ENCODE measurements at regions not wholly inside any gene's neighbourhood (a gene's known extent, or its start where the extent isn't known, plus 50 kb on each side); places are given as distances from the start of the nearest gene placed in this dataset.

GRCh38 chr7:26489391-26489790, 197.7 kb downstream of the SNX10 start:
- no peaks in the 10 kb centered on the region for H3K9me3 ChIP-seq
- H3K36me3 ChIP-seq: no peaks in the 10 kb centered on the region
- intact Hi-C loops (cut with DNase I; ENCODE audit: low total_unique reads): no loop called here
- no peak for TF ChIP-seq CTCF (IDR thresholded peaks at IDR 0.05 in 8 of 11, conservative IDR thresholded peaks at IDR 0.05 in 3 of 11)
- no peak for TF ChIP-seq POLR2AphosphoS5 (IDR thresholded peaks at IDR 0.05)
- no peak for TF ChIP-seq POLR2A (IDR thresholded peaks at IDR 0.05)
- H3K4me3 ChIP-seq: no peak overlapping the region
- 77 to 97% (median 91%) methylated on average over 1 of the region's 1 CpG for WGBS, 5 donors
- H3K27ac ChIP-seq: no peak overlapping the region
- DNase-seq: no peak
- no peaks in the 10 kb centered on the region for H3K4me1 ChIP-seq
- H3K27me3 ChIP-seq (replicated peaks in 1 of 7): no peaks in the 10 kb centered on the region

GRCh38 chr7:26489906-26490639, 198.4 kb downstream of the SNX10 start:
- WGBS, 5 donors: 87 to 95% (median 94%) methylated on average over 7 of the region's 7 CpGs
- Histone ChIP-seq H3K36me3 (no peaks in the 10 kb centered on the region), H3K27ac (no peak overlapping the region), H3K9me3 (no peaks in the 10 kb centered on the region), H3K4me1 (no peaks in the 10 kb centered on the region), H3K27me3 (replicated peaks in 1 of 7) (no peaks in the 10 kb centered on the region), H3K4me3 (no peak overlapping the region)
- no peak for DNase-seq
- intact Hi-C loops (cut with DNase I; ENCODE audit: low total_unique reads): no loop called here
- no peak for TF ChIP-seq POLR2A (IDR thresholded peaks at IDR 0.05)
- no peak for TF ChIP-seq CTCF (IDR thresholded peaks at IDR 0.05 in 8 of 11, conservative IDR thresholded peaks at IDR 0.05 in 3 of 11)
- no peak for TF ChIP-seq POLR2AphosphoS5 (IDR thresholded peaks at IDR 0.05)

GRCh38 chr7:26490640-26491624, 199.3 kb downstream of the SNX10 start:
- 79 to 89% (median 88%) methylated on average over 10 of the region's 10 CpGs for WGBS, 5 donors
- Histone ChIP-seq H3K36me3 (no peaks in the 10 kb centered on the region), H3K4me3 (no peak overlapping the region), H3K4me1 (no peaks in the 10 kb centered on the region), H3K27ac (no peak overlapping the region), H3K9me3 (no peaks in the 10 kb centered on the region), H3K27me3 (replicated peaks in 1 of 7) (no peaks in the 10 kb centered on the region)
- intact Hi-C loops (cut with DNase I; ENCODE audit: low total_unique reads): no loop called here
- TF ChIP-seq CTCF (IDR thresholded peaks at IDR 0.05 in 8 of 11, conservative IDR thresholded peaks at IDR 0.05 in 3 of 11) (no peak), POLR2A (IDR thresholded peaks at IDR 0.05) (no peak), POLR2AphosphoS5 (IDR thresholded peaks at IDR 0.05) (no peak)
- no peak for DNase-seq

GRCh38 chr7:26492816-26493215, 201.2 kb downstream of the SNX10 start:
- WGBS, 5 donors: 82 to 90% (median 86%) methylated on average over 4 of the region's 4 CpGs
- Histone ChIP-seq H3K9me3 (no peaks in the 10 kb centered on the region), H3K27ac (no peak overlapping the region), H3K36me3 (no peaks in the 10 kb centered on the region), H3K27me3 (replicated peaks in 1 of 7) (no peaks in the 10 kb centered on the region), H3K4me3 (no peak overlapping the region), H3K4me1 (no peaks in the 10 kb centered on the region)
- intact Hi-C loops (cut with DNase I; ENCODE audit: low total_unique reads): no loop called here
- TF ChIP-seq CTCF (IDR thresholded peaks at IDR 0.05 in 8 of 11, conservative IDR thresholded peaks at IDR 0.05 in 3 of 11): no peak
- no peak for TF ChIP-seq POLR2AphosphoS5 (IDR thresholded peaks at IDR 0.05)
- no peak for TF ChIP-seq POLR2A (IDR thresholded peaks at IDR 0.05)
- no peak for DNase-seq

Measured in spleen (tissue), 11 donors.